Loucy (cell line): ENCODE measurements at regions not wholly inside any gene's neighbourhood (a gene's known extent, or its start where the extent isn't known, plus 50 kb on each side); places are given as distances from the start of the nearest gene placed in this dataset.

Experiments
- EZH2phosphoT487 ChIP-seq: fragments of 200-600 bp; IDR thresholded peaks from 2 replicates; pipeline ENCODE4 v1.6.1; 2018; ENCODE audit warnings: antibody characterized with exemption, mild to moderate bottlenecking, moderate library complexity, borderline replicate concordance
- TF ChIP-seq, protein P1 (sequence below): fragments of 200-600 bp; sonication (generic); conservative IDR thresholded peaks from 2 replicates; pipeline ENCODE4 v1.5.1; 2014; ENCODE audit warnings: mild to moderate bottlenecking, antibody characterized with exemption, low read length

GRCh38 chrX:45401923-45402322 is 201.2 kb upstream of the DIPK2B start:
- TF ChIP-seq, protein P1, sequence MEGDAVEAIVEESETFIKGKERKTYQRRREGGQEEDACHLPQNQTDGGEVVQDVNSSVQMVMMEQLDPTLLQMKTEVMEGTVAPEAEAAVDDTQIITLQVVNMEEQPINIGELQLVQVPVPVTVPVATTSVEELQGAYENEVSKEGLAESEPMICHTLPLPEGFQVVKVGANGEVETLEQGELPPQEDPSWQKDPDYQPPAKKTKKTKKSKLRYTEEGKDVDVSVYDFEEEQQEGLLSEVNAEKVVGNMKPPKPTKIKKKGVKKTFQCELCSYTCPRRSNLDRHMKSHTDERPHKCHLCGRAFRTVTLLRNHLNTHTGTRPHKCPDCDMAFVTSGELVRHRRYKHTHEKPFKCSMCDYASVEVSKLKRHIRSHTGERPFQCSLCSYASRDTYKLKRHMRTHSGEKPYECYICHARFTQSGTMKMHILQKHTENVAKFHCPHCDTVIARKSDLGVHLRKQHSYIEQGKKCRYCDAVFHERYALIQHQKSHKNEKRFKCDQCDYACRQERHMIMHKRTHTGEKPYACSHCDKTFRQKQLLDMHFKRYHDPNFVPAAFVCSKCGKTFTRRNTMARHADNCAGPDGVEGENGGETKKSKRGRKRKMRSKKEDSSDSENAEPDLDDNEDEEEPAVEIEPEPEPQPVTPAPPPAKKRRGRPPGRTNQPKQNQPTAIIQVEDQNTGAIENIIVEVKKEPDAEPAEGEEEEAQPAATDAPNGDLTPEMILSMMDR, result no peak
- TF ChIP-seq EZH2phosphoT487, result no peak
